IPS-18a (cell line): ENCODE measurements at regions not wholly inside any gene's neighbourhood (a gene's known extent, or its start where the extent isn't known, plus 50 kb on each side); places are given as distances from the start of the nearest gene placed in this dataset.

Experiments used
- H3K27ac ChIP-seq: one replicate; pipeline ENCODE4 v1.5.1; 2013; ENCODE audit warnings: low read length
- H3K27me3 ChIP-seq: one replicate; pipeline ENCODE4 v1.6.1; 2013; ENCODE audit warnings: mild to moderate bottlenecking, low read length; ENCODE audit not compliant: control insufficient read depth, insufficient read depth
- H3K36me3 ChIP-seq: one replicate; pipeline ENCODE4 v1.6.1; 2013; ENCODE audit warnings: low read depth, low read length; ENCODE audit not compliant: control insufficient read depth
- H3K4me1 ChIP-seq: one replicate; pipeline ENCODE4 v1.6.1; 2013; ENCODE audit warnings: low read depth, low read length; ENCODE audit not compliant: control insufficient read depth
- H3K4me3 ChIP-seq: one replicate; pipeline ENCODE4 v1.5.1; 2013; ENCODE audit warnings: low read length
- H3K9ac ChIP-seq: one replicate; pipeline ENCODE4 v1.6.1; 2013; ENCODE audit warnings: mild to moderate bottlenecking, low read length, moderate library complexity
- H3K9me3 ChIP-seq: one replicate; pipeline ENCODE4 v1.6.1; 2013; ENCODE audit warnings: low read depth, low read length; ENCODE audit not compliant: control insufficient read depth

- Histone ChIP-seq H3K36me3 (no peaks in the 10 kb centered on the region), H3K4me1 (peaks cover 4% of the 10 kb centered on the region), H3K27ac (no peak overlapping the region), H3K9ac (no peak overlapping the region), H3K9me3 (no peaks in the 10 kb centered on the region), H3K27me3 (no peaks in the 10 kb centered on the region), H3K4me3 (no peak overlapping the region)
These were observed 246.8 kb upstream of the NWD2 start for GRCh38 chr4:36997727-36998126.

- Histone ChIP-seq H3K27me3 (no peaks in the 10 kb centered on the region), H3K9ac (no peak overlapping the region), H3K36me3 (no peaks in the 10 kb centered on the region), H3K4me3 (no peak overlapping the region), H3K9me3 (no peaks in the 10 kb centered on the region), H3K4me1 (peaks cover 4% of the 10 kb centered on the region), H3K27ac (no peak overlapping the region)
These were observed 244.3 kb upstream of the NWD2 start for GRCh38 chr4:37000281-37000680.

GRCh38 chr4:37001688-37002436, 242.7 kb upstream of the NWD2 start:
- H3K4me3 ChIP-seq: no peak overlapping the region
- no peaks in the 10 kb centered on the region for H3K36me3 ChIP-seq
- H3K9me3 ChIP-seq: no peaks in the 10 kb centered on the region
- peaks cover 4% of the 10 kb centered on the region for H3K4me1 ChIP-seq
- H3K27ac ChIP-seq: no peak overlapping the region
- H3K9ac ChIP-seq: no peak overlapping the region
- H3K27me3 ChIP-seq: no peaks in the 10 kb centered on the region

DNA sequence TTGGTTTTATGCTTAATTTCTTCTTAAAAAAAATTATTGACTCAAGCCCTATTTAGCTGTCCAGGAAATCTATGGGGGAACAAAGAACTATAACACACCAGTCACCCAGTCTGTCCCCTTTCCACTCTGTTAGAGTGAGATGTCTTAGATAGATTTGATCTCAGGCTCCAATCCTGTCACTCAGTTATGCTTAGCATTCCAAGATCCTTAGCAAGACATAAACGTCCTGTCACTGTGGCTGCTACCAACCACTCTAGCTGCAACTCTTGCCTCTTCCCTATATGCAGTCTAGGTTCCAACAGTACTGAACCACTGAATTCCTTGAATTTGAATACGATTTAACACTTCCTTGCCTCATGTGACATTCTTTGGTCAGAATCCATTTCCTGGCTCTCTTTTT, 241.9 kb upstream of the NWD2 start:
- H3K9ac ChIP-seq: no peak overlapping the region

DNA sequence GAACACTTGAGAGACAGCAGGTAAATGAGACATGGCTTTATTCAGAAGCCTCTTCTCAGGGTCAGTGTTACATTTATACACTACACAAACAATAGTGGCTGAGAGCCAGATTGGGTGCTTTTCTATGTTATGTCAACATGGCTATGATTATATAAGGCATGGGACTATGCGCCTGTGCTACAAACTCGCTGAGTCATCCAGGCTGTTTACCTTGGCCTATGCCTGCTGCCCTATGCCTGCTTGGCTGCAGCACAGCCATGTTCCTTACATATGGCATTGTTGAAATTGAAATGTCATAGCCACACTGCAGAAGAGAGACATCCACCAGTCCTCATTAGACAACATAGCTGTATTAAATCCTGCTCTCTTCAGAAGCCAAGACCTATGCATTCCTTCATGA, 236.3 kb upstream of the NWD2 start:
- H3K9ac ChIP-seq: no peak overlapping the region
- H3K36me3 ChIP-seq: no peaks in the 10 kb centered on the region
- H3K27ac ChIP-seq: no peak overlapping the region

More for the DNA sequence above, 241.9 kb upstream of the NWD2 start:
- H3K27me3 ChIP-seq: no peaks in the 10 kb centered on the region
- H3K9me3 ChIP-seq: no peaks in the 10 kb centered on the region
- H3K4me3 ChIP-seq: no peak overlapping the region
- no peak overlapping the region for H3K27ac ChIP-seq
- H3K4me1 ChIP-seq: peaks cover 4% of the 10 kb centered on the region
- H3K36me3 ChIP-seq: no peaks in the 10 kb centered on the region

GRCh38 chr4:37014584-37014983, 230.0 kb upstream of the NWD2 start:
- no peak overlapping the region for H3K9ac ChIP-seq
- no peak overlapping the region for H3K27ac ChIP-seq
- no peaks in the 10 kb centered on the region for H3K36me3 ChIP-seq
- no peaks in the 10 kb centered on the region for H3K4me1 ChIP-seq
- H3K27me3 ChIP-seq: no peaks in the 10 kb centered on the region
- no peak overlapping the region for H3K4me3 ChIP-seq
- no peaks in the 10 kb centered on the region for H3K9me3 ChIP-seq

More for the DNA sequence above, 236.3 kb upstream of the NWD2 start:
- Histone ChIP-seq H3K9me3 (no peaks in the 10 kb centered on the region), H3K27me3 (no peaks in the 10 kb centered on the region), H3K4me1 (no peaks in the 10 kb centered on the region), H3K4me3 (no peak overlapping the region)

- H3K27ac ChIP-seq: no peak overlapping the region
- no peak overlapping the region for H3K9ac ChIP-seq
- H3K4me3 ChIP-seq: no peak overlapping the region
- H3K36me3 ChIP-seq: no peaks in the 10 kb centered on the region
- H3K9me3 ChIP-seq: no peaks in the 10 kb centered on the region
- H3K27me3 ChIP-seq: no peaks in the 10 kb centered on the region
- no peaks in the 10 kb centered on the region for H3K4me1 ChIP-seq
These were observed 229.2 kb upstream of the NWD2 start for GRCh38 chr4:37015391-37015790.

- H3K36me3 ChIP-seq: no peaks in the 10 kb centered on the region
- H3K27me3 ChIP-seq: no peaks in the 10 kb centered on the region
- no peak overlapping the region for H3K9ac ChIP-seq
- H3K4me3 ChIP-seq: no peak overlapping the region
- H3K4me1 ChIP-seq: no peaks in the 10 kb centered on the region
- no peak overlapping the region for H3K27ac ChIP-seq
- no peaks in the 10 kb centered on the region for H3K9me3 ChIP-seq
These were observed 221.0 kb upstream of the NWD2 start for GRCh38 chr4:37023504-37023903.

GRCh38 chr4:37023996-37024395, 220.5 kb upstream of the NWD2 start:
- no peak overlapping the region for H3K4me3 ChIP-seq
- H3K27ac ChIP-seq: no peak overlapping the region
- no peaks in the 10 kb centered on the region for H3K9me3 ChIP-seq
- no peaks in the 10 kb centered on the region for H3K27me3 ChIP-seq
- no peaks in the 10 kb centered on the region for H3K36me3 ChIP-seq
- H3K9ac ChIP-seq: no peak overlapping the region
- no peaks in the 10 kb centered on the region for H3K4me1 ChIP-seq

- H3K4me3 ChIP-seq: no peak overlapping the region
- H3K27ac ChIP-seq: no peak overlapping the region
- H3K27me3 ChIP-seq: no peaks in the 10 kb centered on the region
- H3K36me3 ChIP-seq: no peaks in the 10 kb centered on the region
- no peaks in the 10 kb centered on the region for H3K4me1 ChIP-seq
- H3K9me3 ChIP-seq: no peaks in the 10 kb centered on the region
- no peak overlapping the region for H3K9ac ChIP-seq
These were observed 203.7 kb upstream of the NWD2 start for GRCh38 chr4:37040816-37041215.

DNA sequence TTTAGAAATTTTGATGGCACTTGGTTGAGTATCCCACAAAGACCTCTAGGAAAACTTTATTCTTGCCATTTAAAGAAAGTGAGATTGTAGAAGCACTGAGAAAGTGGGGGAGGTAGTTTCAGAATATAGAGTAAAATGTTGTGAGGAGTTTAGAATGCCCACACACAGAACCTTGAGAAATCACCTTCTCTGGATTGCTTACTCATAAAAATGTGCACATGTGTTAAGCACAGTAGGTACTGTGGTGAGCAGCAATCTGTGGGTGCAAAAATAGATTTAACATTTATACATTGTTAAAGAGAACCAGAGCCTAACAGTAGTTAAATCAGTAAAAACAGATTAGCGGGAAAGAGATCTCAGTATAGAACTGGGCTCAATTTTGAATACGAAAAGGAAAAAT, 201.2 kb upstream of the NWD2 start:
- no peak overlapping the region for H3K4me3 ChIP-seq
- H3K9ac ChIP-seq: no peak overlapping the region
- H3K27ac ChIP-seq: no peak overlapping the region
- H3K27me3 ChIP-seq: no peaks in the 10 kb centered on the region
- no peaks in the 10 kb centered on the region for H3K9me3 ChIP-seq
- H3K36me3 ChIP-seq: no peaks in the 10 kb centered on the region
- H3K4me1 ChIP-seq: no peaks in the 10 kb centered on the region

DNA sequence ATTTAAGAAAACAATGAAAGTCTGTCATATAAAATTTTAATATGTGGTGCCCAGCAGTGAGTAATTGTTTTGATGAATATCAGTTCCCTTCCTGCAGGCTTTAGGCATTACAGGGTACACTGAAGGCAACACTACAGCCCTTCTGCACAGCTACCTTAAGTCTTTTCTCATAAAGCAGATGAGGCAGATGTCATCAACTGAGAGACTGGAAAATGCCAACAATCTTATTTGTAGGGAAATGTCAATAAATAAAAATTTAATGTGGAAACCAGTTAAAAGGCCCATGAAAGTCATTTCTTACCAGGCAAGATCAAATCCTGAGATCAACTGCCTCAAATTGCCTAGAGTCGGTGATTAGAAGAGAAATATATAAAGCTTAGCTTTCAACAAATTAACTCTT, 193.4 kb upstream of the NWD2 start:
- H3K36me3 ChIP-seq: no peaks in the 10 kb centered on the region
- no peak overlapping the region for H3K27ac ChIP-seq
- H3K9ac ChIP-seq: no peak overlapping the region
- no peaks in the 10 kb centered on the region for H3K9me3 ChIP-seq
- H3K4me3 ChIP-seq: no peak overlapping the region
- H3K4me1 ChIP-seq: peaks cover 5% of the 10 kb centered on the region
- no peaks in the 10 kb centered on the region for H3K27me3 ChIP-seq
